Activated T-helper 1 cell treated with anti-CD3 and anti-CD28 coated beads, Interleukin-12 subunit alpha, Interleukin-12 subunit beta, Interleukin-2, Interleukin-4 antibody, amounts not matched to agents 30 ng/mL and 10 ng/mL and 1 ng/mL, durations not matched to agents 14 hours and 24 hours and 36 hours (primary cell): ENCODE measurements at regions not wholly inside any gene's neighbourhood (a gene's known extent, or its start where the extent isn't known, plus 50 kb on each side); places are given as distances from the start of the nearest gene placed in this dataset.
"Not testable (repeated sequence)": the region's sequence is repeated elsewhere in the genome, so short reads cannot be mapped to it uniquely, and the experiment has no call there.

Experiments
- DNase-seq: peaks from one replicate; pipeline ENCODE4 v3.0.0; 2021; ENCODE audit warnings: low spot score
- H3K27ac Mint-ChIP-seq: one replicate; pipeline ENCODE4 v1.8.0; 2021; ENCODE audit warnings: mild to moderate bottlenecking, mixed read lengths
- H3K27me3 Mint-ChIP-seq: one replicate; pipeline ENCODE4 v1.8.0; 2022; ENCODE audit warnings: mild to moderate bottlenecking, moderate library complexity, mixed read lengths; ENCODE audit not compliant: insufficient read depth
- H3K36me3 Mint-ChIP-seq: one replicate; pipeline ENCODE4 v1.8.0; 2021; ENCODE audit warnings: low read depth, mixed read lengths
- H3K4me1 Mint-ChIP-seq: one replicate; pipeline ENCODE4 v1.8.0; 2021; ENCODE audit warnings: low read depth, mixed read lengths
- H3K4me3 Mint-ChIP-seq: one replicate; pipeline ENCODE4 v1.8.0; 2021; ENCODE audit warnings: mild to moderate bottlenecking, moderate library complexity, mixed read lengths
- H3K9me3 Mint-ChIP-seq: one replicate; pipeline ENCODE4 v1.8.0; 2021; ENCODE audit warnings: mixed read lengths
- intact Hi-C: fragments of 100-400 bp; cut with micrococcal nuclease; formaldehyde crosslinking; loops from one replicate; pipeline ENCODE4 v1.15.1; 2024

DNA sequence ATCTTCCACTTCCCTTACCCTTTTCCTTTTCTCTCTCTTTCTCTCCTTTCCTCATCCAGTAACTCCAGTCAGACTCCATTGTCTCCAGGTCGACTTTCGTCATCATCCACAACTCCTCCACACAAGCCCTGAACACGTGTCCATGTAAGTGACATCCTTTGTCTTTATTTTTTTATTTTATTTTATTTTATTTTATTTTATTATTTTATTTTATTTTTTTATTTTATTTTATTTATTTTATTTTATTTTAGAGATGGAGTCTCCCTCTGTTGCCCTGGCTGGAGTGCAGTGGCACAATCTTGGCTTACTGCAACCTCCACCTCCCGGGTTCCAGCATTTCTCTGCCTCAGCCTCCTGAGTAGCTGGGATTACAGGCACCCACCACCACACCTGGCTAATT, 80.1 kb upstream of the VKORC1L1 start:
- H3K27me3 Mint-ChIP-seq, H3K9me3 Mint-ChIP-seq, H3K36me3 Mint-ChIP-seq, intact Hi-C loops, H3K4me3 Mint-ChIP-seq, H3K4me1 Mint-ChIP-seq, DNase-seq, H3K27ac Mint-ChIP-seq: not testable (repeated sequence)

DNA sequence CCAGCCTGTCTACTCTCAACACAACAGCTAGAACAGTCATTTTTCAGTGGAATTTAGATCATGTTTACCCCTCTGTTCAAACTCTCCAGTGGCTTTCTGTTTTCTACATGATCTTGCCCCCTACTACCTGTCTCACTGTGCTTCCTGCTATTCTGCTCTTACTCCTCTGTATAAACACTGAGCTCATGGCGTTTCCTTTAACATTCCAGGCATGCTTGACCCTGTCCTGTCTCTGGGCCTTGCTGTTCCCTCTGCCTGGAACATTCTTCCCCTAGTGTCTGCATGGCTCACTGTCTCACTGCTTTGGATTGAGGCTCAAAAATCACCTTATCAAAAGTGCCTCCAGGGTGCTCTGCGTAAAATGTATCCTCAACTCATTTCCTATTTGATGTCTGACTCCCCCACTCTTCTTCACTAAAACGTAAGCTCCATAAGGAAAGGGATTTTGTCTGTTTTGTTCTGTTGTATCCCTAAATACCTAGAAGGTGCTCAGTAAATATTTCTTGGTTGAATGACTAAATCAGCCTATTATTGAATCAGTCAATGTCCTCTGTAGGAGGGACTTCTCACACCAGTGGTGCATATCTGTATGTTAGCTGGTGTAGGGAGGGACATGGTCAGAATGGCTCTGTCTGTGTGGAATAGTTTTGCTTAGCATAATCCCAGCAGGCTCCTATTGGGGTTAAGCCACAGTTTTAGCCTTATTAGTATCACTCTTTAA, 78.0 kb upstream of the VKORC1L1 start:
- Mint-ChIP-seq H3K27ac (peak overlapping the region; percentile 27), H3K4me1 (peaks cover 19% of the 10 kb centered on the region)

DNA sequence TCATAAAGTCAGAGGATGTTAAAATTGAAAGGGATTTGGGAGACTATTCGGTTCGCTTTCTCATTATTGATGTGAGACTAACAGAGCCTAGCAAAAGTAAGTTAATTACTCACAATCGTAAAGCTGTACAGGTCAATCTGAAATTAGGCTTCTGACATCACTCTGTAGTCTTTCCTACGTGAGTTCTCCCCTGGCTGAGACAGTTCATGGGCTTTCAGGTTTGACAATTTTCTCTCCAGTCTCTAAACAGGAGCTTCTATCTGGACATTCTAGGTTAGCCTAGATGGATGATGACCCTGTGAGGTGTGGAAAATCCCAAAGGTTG, 77.5 kb upstream of the VKORC1L1 start:
- peaks cover 24% of the 10 kb centered on the region for H3K4me1 Mint-ChIP-seq
- H3K27ac Mint-ChIP-seq, H3K4me3 Mint-ChIP-seq, H3K9me3 Mint-ChIP-seq, H3K27me3 Mint-ChIP-seq, intact Hi-C loops, DNase-seq, H3K36me3 Mint-ChIP-seq: not testable (repeated sequence)

More for the DNA sequence above, 78.0 kb upstream of the VKORC1L1 start:
- intact Hi-C loops, H3K36me3 Mint-ChIP-seq, H3K9me3 Mint-ChIP-seq, DNase-seq, H3K4me3 Mint-ChIP-seq, H3K27me3 Mint-ChIP-seq: not testable (repeated sequence)

DNA sequence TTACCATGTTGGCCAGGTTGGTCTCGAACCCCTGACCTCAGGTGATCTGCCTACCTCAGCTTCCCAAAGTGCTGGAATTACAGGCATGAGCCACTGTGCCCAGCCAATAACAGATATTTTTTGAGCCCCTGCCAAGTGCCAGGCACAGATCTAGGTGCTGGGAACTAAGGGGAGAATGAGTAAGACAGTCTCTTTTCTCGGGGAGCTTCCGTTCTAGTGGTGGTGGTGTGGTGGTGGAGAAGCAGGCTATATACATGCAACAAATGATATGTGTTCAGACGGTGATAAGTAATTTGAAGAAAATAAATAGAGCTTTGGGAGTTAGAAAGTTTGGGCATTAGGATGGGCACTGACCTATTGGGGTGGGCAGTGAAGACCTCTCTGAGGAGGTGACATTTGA, 76.7 kb upstream of the VKORC1L1 start:
- Mint-ChIP-seq H3K36me3 (no peaks in the 10 kb centered on the region), H3K27me3 (no peaks in the 10 kb centered on the region), H3K4me3 (no peak overlapping the region), H3K27ac (no peak overlapping the region), H3K4me1 (peaks cover 24% of the 10 kb centered on the region), H3K9me3 (no peaks in the 10 kb centered on the region)
- intact Hi-C loops, result no loop called here
- DNase-seq, result no peak

DNA sequence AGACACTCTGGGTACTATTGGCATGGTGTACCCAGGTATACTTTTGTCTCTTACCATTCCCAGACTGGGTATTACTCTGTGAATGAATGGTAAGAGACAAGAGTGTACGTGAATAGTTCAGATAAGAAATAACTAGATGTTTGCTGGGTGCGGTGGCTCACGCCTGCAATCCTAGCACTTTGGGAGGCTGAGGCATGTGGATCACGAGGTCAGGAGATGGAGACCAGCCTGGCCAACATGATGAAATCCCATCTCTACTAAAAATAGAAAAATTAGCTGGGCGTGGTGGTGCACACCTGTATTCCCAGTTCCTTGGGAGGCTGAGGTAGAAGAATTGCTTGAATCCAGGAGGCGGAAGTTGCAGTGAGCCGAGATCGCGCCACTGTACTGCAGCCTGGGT, 75.8 kb upstream of the VKORC1L1 start:
- H3K27ac Mint-ChIP-seq, DNase-seq, H3K4me3 Mint-ChIP-seq, H3K36me3 Mint-ChIP-seq, intact Hi-C loops, H3K9me3 Mint-ChIP-seq, H3K27me3 Mint-ChIP-seq: not testable (repeated sequence)
- H3K4me1 Mint-ChIP-seq, result peaks cover 24% of the 10 kb centered on the region

DNA sequence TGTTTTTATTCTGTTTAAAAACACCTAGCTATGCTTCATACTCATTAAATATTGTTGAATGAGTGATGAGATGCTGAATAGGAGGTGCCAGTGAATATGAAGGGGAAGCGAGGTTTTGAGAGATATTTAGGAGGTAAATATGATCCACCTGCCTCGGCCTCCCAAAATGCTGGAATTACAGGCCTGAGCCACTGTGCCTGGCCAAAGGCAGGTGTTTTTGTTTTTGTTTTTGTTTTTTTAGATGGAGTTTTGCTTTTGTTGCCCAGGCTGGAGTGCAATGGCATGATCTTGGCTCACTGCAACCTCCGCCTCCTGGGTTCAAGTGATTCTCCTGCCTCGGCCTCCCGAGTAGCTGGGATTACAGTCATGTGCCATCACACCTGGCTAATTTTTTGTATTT, 75.3 kb upstream of the VKORC1L1 start:
- DNase-seq, intact Hi-C loops, H3K4me3 Mint-ChIP-seq, H3K27ac Mint-ChIP-seq, H3K9me3 Mint-ChIP-seq, H3K27me3 Mint-ChIP-seq, H3K36me3 Mint-ChIP-seq: not testable (repeated sequence)
- peaks cover 24% of the 10 kb centered on the region for H3K4me1 Mint-ChIP-seq

DNA sequence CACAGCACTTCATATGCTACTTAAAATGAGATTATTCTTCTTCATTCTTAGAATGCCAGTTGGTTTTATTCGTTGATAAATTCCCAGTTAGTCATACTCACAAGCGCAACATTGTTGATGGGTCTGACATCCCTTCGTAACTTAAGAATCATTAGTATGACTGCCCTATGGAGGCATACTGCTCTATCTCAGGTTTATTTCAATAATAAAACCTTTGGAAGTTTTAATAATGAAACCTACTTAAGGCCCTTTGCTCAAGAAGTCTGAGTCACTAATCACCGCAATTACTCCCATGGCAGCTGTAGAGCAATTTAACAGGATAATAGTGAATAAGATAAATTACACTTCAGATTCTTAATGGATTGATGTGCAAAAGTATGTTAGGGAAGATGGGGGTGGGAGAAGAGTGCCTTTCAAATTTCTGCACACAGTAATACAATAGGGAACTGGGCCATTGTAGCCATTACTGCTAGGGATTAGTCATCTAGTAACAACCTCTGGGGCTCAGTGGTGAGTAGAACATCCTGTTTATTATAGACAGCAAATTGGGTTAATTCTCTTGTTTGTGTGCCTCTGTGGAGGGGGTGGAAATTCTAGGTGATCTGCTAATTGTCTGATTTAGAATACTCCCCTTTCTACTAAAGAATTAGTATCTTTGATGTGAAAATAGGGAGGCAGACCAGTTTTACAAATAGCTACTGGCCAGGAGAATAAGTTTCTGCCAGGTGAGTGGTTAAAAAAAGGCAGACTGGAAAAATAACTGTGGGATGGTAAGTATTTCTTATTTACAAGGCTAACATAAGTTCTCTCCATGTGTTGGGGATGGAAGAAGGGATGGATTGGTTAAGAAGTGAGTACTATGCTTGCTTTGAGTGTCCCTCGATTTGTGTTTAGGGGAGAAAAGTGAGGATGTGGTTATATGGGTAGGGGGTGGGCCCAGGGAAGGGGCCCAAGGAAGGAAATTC, 74.5 kb upstream of the VKORC1L1 start:
- Mint-ChIP-seq H3K9me3 (no peaks in the 10 kb centered on the region), H3K27ac (peak overlapping the region; percentile 41), H3K36me3 (no peaks in the 10 kb centered on the region), H3K4me1 (peaks cover 24% of the 10 kb centered on the region), H3K27me3 (no peaks in the 10 kb centered on the region), H3K4me3 (peak overlapping the region; percentile 41)
- intact Hi-C loops, result no loop called here
- DNase-seq, result peak; percentile 12

DNA sequence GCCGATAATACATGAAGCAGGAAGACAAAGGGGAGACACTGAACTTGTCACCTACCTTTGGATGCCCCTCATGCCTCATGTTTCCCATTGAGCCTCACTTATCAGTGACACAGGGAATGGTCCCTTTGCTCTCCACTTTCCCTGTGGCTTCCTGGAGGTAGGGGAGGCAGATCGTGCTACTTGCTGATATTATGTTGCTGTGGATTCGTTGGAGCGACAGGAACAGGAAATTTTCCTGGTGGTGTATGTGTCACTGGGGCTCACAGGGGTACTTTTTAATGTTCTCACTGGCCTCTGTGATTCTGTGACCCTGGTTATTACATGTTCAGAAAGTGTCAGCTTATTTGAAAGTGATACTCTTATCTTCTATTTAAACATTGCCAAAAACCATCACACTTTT, 72.7 kb upstream of the VKORC1L1 start:
- H3K27me3 Mint-ChIP-seq, DNase-seq, H3K9me3 Mint-ChIP-seq, H3K36me3 Mint-ChIP-seq, intact Hi-C loops, H3K4me3 Mint-ChIP-seq, H3K27ac Mint-ChIP-seq: not testable (repeated sequence)
- H3K4me1 Mint-ChIP-seq, result peaks cover 24% of the 10 kb centered on the region

DNA sequence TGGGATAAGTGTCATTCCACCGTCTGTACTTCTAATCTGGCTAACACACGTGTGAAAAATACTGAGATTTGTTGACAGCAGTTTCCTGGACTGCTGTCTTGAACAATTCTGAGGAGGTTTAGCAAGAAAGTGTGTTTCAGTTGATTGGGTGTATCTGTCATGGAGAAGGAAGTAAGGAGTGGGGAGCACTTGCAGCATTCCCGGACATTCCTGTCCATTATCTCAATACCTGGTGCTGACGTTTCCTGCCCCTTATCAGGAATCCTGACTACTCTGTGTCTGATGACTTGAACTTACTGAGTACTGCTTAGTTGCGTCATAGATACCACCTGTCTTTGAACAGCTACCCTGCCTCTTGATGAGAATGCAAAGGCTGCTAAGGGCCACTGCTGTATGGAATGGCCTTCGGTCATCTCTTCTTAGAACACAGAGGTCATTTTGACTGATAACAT, 72.0 kb upstream of the VKORC1L1 start:
- H3K27me3 Mint-ChIP-seq, result no peaks in the 10 kb centered on the region
- no peak overlapping the region for H3K4me3 Mint-ChIP-seq
- H3K36me3 Mint-ChIP-seq, result no peaks in the 10 kb centered on the region
- no peak for DNase-seq
- no peak overlapping the region for H3K27ac Mint-ChIP-seq
- intact Hi-C loops, result no loop called here
- H3K9me3 Mint-ChIP-seq, result no peaks in the 10 kb centered on the region
- H3K4me1 Mint-ChIP-seq, result peaks cover 24% of the 10 kb centered on the region

DNA sequence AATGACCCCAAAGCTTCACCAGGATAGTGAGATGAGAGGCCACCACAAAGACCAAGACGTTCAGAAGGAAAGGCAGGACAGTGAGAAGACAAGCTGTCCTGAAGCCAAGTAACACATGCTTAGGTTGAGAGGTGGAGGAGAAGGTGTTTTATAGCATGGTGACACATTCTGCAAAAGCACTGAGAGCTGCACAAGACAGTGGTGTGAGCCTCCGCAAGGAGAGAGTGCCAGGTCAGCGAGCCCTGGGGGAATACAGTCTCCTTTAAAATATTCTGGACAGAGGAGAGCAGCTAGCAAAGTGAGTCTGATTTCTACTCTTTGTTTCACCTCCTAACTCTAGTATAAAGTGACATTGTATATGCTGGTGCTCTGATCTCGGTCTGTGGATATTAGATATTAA, 68.0 kb upstream of the VKORC1L1 start:
- intact Hi-C loops, result no loop called here
- Mint-ChIP-seq H3K27me3 (no peaks in the 10 kb centered on the region), H3K27ac (no peak overlapping the region), H3K4me1 (peaks cover 4% of the 10 kb centered on the region), H3K36me3 (peaks cover 1% of the 10 kb centered on the region), H3K4me3 (no peak overlapping the region), H3K9me3 (peaks cover 4% of the 10 kb centered on the region)
- no peak for DNase-seq

DNA sequence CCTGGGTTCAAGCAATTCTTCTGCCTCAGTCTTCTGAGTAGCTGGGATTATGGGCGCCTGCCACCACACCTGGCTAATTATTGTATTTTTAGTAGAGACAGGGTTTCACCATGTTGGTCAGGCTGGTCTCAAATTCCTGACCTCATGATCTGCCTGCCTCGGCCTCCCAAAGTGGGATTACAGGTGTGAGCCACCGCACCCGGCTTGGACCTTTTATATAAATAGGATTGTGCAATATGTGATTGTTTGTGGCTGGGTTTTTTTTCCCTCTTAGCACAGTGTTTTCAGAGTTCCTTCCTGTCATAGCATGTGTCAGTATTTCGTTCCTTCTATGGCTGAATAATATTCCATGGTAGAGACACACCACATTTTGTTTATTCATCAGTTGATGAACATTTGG, 65.8 kb upstream of the VKORC1L1 start:
- H3K9me3 Mint-ChIP-seq, H3K4me3 Mint-ChIP-seq, H3K36me3 Mint-ChIP-seq, H3K4me1 Mint-ChIP-seq, intact Hi-C loops, H3K27ac Mint-ChIP-seq, DNase-seq, H3K27me3 Mint-ChIP-seq: not testable (repeated sequence)

DNA sequence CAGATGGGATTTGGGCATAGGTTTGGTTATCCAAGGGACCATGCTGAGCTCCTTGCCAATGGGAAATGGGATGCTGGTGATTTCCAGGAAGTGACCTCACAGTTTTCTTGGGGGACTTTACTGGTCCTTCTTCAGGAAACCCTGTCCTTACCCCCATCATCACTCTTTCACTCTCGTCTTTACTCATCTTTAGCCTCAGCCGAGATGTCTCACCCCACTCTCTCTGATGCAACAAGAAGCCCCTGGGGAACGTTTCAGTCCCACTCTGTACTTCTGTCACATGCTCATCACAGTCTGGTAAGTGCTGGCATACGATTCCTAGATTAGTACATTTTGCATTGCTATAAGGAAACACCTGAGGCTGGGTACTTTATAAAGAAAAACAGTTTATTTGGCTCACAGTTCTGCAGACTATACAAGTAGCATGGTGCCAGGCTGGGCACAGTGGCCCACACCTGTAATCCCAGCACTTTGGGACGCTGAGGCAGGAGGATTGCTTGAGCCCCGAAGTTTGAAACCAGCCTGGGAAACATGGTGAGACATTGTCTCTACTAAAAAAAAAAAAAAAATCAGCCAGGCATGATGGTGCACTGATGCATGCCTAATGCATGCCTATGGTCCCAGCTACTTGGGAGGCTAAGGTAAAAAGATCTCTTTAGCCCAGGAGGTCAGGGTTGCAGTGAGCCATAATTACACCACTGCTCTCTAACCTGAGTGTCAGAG, 63.5 kb upstream of the VKORC1L1 start:
- H3K9me3 Mint-ChIP-seq, result peaks cover 4% of the 10 kb centered on the region
- H3K27me3 Mint-ChIP-seq, result no peaks in the 10 kb centered on the region
- no peaks in the 10 kb centered on the region for H3K4me1 Mint-ChIP-seq
- H3K4me3 Mint-ChIP-seq, result no peak overlapping the region
- intact Hi-C loops, result no loop called here
- no peak for DNase-seq
- no peak overlapping the region for H3K27ac Mint-ChIP-seq
- H3K36me3 Mint-ChIP-seq, result peaks cover 1% of the 10 kb centered on the region

DNA sequence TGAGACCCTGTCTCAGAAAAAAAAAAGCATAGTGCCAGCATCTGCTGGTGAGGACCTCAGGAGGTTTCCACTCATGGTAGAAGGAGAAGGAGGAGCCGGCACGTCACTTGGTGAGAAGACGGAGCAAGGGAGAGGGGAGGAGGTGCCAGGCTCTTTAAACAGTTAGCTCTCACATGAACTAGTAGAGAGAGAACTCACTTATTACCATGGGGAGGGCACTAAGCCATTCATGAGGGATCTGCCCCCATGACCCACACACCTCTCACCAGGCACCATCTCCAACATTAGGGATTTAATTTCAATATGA, 62.9 kb upstream of the VKORC1L1 start:
- no peak for DNase-seq
- H3K27ac Mint-ChIP-seq, result no peak overlapping the region
- peaks cover 1% of the 10 kb centered on the region for H3K36me3 Mint-ChIP-seq
- no peaks in the 10 kb centered on the region for H3K4me1 Mint-ChIP-seq
- intact Hi-C loops, result no loop called here
- no peak overlapping the region for H3K4me3 Mint-ChIP-seq
- no peaks in the 10 kb centered on the region for H3K27me3 Mint-ChIP-seq
- peaks cover 4% of the 10 kb centered on the region for H3K9me3 Mint-ChIP-seq
